HUES48 (cell line): ENCODE measurements at regions not wholly inside any gene's neighbourhood (a gene's known extent, or its start where the extent isn't known, plus 50 kb on each side); places are given as distances from the start of the nearest gene placed in this dataset.

Experiments used
- H3K27ac ChIP-seq: one replicate; pipeline ENCODE4 v1.7.0; 2013; ENCODE audit warnings: low read depth, low read length, inconsistent platforms
- H3K27me3 ChIP-seq: 2 replicates; pipeline ENCODE4 v1.6.1; 2013; ENCODE audit warnings: mild to moderate bottlenecking, low read length; ENCODE audit not compliant: control insufficient read depth, insufficient read depth
- H3K36me3 ChIP-seq: 2 replicates; pipeline ENCODE4 v1.6.1; 2013; ENCODE audit warnings: low read length; ENCODE audit not compliant: control insufficient read depth, insufficient read depth
- H3K4me1 ChIP-seq: 2 replicates; pipeline ENCODE4 v1.6.1; 2013; ENCODE audit warnings: mild to moderate bottlenecking, low read length; ENCODE audit not compliant: control insufficient read depth, insufficient read depth
- H3K4me3 ChIP-seq: 2 replicates; pipeline ENCODE4 v1.5.1; 2013; ENCODE audit warnings: mild to moderate bottlenecking, low read depth, low read length
- H3K9ac ChIP-seq: 2 replicates; pipeline ENCODE4 v1.6.1; 2013; ENCODE audit warnings: mild to moderate bottlenecking, low read depth, low read length, moderate library complexity
- H3K9me3 ChIP-seq: 2 replicates; pipeline ENCODE4 v1.6.1; 2013; ENCODE audit warnings: low read length; ENCODE audit not compliant: control insufficient read depth, insufficient read depth

- Histone ChIP-seq H3K27ac (no peak overlapping the region), H3K36me3 (no peaks in the 10 kb centered on the region)
These were observed 295.5 kb downstream of the CDH11 start for GRCh38 chr16:64826374-64826773.

DNA sequence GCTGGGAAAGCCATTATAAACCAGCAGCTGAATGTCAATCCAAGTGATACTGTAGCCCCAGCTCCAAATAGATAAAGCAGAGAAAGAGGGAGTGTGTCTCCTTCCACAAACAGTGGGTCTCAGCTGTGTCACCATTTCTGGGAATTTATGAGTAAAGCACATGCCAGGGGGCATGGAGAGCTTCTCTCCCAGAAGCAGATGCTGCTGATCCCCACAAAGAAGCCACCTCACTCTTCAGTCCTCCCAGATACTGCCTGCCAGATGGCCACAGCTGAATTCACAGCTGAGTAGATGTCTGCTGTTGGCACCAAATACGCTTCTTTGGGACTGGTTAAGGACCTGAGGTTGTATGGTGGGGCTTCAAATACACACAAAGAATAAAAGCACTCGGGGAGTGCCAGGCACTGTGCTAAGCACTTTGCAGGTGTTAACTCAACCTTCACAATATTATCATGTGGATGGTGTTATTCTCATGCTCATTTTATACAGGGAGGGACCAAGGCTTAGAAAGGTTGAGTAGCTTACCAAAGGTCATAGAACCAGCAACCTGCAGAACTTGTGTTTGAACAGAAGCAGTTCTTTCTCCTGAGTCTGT is 298.3 kb downstream of the CDH11 start:
- no peak overlapping the region for H3K9ac ChIP-seq

More at GRCh38 chr16:64826374-64826773, 295.5 kb downstream of the CDH11 start:
- Histone ChIP-seq H3K4me3 (no peak overlapping the region), H3K4me1 (peaks cover 12% of the 10 kb centered on the region; the same call in 1 of the 2 replicates), H3K9me3 (no peaks in the 10 kb centered on the region), H3K9ac (no peak overlapping the region), H3K27me3 (peaks cover 24% of the 10 kb centered on the region)

DNA sequence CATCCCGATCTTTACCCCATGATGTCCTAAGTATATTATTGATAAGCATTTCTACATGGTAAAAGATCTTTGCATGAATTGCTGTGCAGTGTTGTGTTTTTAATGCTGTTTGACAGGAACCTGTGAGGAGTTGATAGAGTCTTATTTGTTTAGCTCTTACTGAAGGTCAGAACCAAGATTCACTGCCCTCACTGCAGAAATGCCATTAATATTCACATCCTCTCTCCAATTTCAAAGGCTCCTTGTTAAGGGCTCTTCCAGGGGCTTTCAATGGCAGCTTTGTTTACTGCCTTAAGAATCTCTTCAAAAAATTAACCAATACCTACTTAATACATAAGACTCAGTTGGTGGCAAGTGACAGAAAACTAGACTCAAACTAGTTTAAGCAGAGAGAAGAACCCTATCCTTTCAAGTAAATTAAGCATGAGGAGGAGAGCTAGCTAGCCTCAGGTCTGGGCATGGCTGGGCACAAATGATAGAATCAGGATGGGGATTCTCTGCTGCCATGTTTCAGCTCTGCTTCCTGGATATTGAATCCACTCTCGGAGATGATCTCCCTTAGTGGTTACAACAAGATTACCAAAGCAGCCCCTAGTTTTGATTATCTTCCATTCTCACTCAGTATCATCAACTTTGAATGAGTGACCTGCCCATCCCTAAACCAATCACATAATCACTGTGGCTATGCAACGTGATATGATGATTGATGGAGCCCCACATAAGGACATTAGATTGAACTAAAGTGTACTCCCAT is 311.8 kb downstream of the CDH11 start:
- no peak overlapping the region for H3K27ac ChIP-seq
- no peak overlapping the region for H3K4me3 ChIP-seq
- H3K4me1 ChIP-seq: no peaks in the 10 kb centered on the region
- H3K27me3 ChIP-seq: no peaks in the 10 kb centered on the region
- no peaks in the 10 kb centered on the region for H3K9me3 ChIP-seq
- H3K9ac ChIP-seq: no peak overlapping the region
- no peaks in the 10 kb centered on the region for H3K36me3 ChIP-seq

More for the DNA sequence above, 298.3 kb downstream of the CDH11 start:
- Histone ChIP-seq H3K9me3 (no peaks in the 10 kb centered on the region), H3K4me1 (peaks cover 12% of the 10 kb centered on the region; the same call in 1 of the 2 replicates), H3K36me3 (no peaks in the 10 kb centered on the region), H3K27me3 (peaks cover 24% of the 10 kb centered on the region), H3K4me3 (no peak overlapping the region), H3K27ac (no peak overlapping the region)

GRCh38 chr16:64808474-64808873 is 313.4 kb downstream of the CDH11 start:
- Histone ChIP-seq H3K4me3 (no peak overlapping the region), H3K4me1 (no peaks in the 10 kb centered on the region), H3K9me3 (no peaks in the 10 kb centered on the region), H3K27ac (no peak overlapping the region), H3K9ac (no peak overlapping the region), H3K36me3 (no peaks in the 10 kb centered on the region), H3K27me3 (no peaks in the 10 kb centered on the region)

- no peaks in the 10 kb centered on the region for H3K36me3 ChIP-seq
- H3K9me3 ChIP-seq: no peaks in the 10 kb centered on the region
- no peak overlapping the region for H3K27ac ChIP-seq
- no peaks in the 10 kb centered on the region for H3K4me1 ChIP-seq
- no peaks in the 10 kb centered on the region for H3K27me3 ChIP-seq
- H3K4me3 ChIP-seq: no peak overlapping the region
- H3K9ac ChIP-seq: no peak overlapping the region
These were observed 330.1 kb downstream of the CDH11 start for GRCh38 chr16:64791756-64792155.

DNA sequence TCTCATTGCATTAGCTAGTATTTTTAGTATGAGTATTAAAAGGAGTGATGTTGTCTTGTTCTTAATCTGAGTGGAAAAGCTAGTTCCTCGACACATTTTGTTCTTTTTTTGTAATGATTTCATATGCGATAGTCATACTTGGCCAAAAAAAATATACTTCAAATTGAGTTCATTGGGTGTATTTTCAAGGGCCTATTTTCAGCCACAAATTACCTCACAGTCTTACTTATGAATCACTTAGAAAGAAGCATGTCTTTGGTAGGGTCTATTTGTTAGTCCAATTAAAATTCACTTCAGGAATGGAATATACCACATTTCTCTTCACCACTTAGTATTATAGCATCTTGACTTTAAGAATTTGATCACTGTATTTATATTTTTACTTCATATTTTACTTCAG is 337.2 kb downstream of the CDH11 start:
- Histone ChIP-seq H3K9ac (no peak overlapping the region), H3K27me3 (no peaks in the 10 kb centered on the region), H3K27ac (no peak overlapping the region), H3K36me3 (no peaks in the 10 kb centered on the region), H3K4me1 (no peaks in the 10 kb centered on the region), H3K9me3 (no peaks in the 10 kb centered on the region), H3K4me3 (no peak overlapping the region)

- H3K27ac ChIP-seq: no peak overlapping the region
- H3K4me3 ChIP-seq: no peak overlapping the region
- H3K9ac ChIP-seq: no peak overlapping the region
These were observed 339.4 kb downstream of the CDH11 start for GRCh38 chr16:64782484-64782883.

GRCh38 chr16:64780445-64780844 is 341.4 kb downstream of the CDH11 start:
- no peak overlapping the region for H3K9ac ChIP-seq
- no peaks in the 10 kb centered on the region for H3K9me3 ChIP-seq
- H3K27me3 ChIP-seq: no peaks in the 10 kb centered on the region
- no peaks in the 10 kb centered on the region for H3K36me3 ChIP-seq
- no peak overlapping the region for H3K4me3 ChIP-seq
- no peaks in the 10 kb centered on the region for H3K4me1 ChIP-seq
- no peak overlapping the region for H3K27ac ChIP-seq

More at GRCh38 chr16:64782484-64782883, 339.4 kb downstream of the CDH11 start:
- Histone ChIP-seq H3K4me1 (no peaks in the 10 kb centered on the region), H3K36me3 (no peaks in the 10 kb centered on the region), H3K27me3 (no peaks in the 10 kb centered on the region), H3K9me3 (no peaks in the 10 kb centered on the region)

- Histone ChIP-seq H3K36me3 (no peaks in the 10 kb centered on the region), H3K27ac (no peak overlapping the region), H3K4me3 (no peak overlapping the region), H3K27me3 (no peaks in the 10 kb centered on the region), H3K4me1 (no peaks in the 10 kb centered on the region), H3K9ac (no peak overlapping the region), H3K9me3 (no peaks in the 10 kb centered on the region)
These were observed 343.1 kb downstream of the CDH11 start for GRCh38 chr16:64778777-64779176.

DNA sequence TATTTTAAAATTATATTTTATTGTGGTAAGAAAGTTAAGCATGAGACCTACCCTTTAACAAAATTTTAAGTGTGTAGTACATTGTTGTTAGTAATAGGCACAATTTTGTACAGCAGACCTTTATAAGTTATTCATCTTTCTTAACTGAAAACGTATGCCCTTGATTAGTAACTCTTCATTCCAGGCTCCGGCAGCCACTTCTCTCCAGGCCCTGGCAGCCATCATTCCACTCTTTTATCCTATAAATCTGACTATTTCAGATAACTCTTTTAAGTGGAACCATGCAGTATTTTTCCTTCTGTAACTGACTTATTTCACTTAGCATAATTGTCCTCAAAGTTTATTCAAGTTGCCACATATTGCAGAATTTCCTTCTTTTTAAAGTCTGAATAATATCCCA is 348.2 kb downstream of the CDH11 start:
- no peak overlapping the region for H3K9ac ChIP-seq
- H3K36me3 ChIP-seq: no peaks in the 10 kb centered on the region
- no peaks in the 10 kb centered on the region for H3K27me3 ChIP-seq
- no peak overlapping the region for H3K4me3 ChIP-seq
- H3K27ac ChIP-seq: no peak overlapping the region
- no peaks in the 10 kb centered on the region for H3K9me3 ChIP-seq
- no peaks in the 10 kb centered on the region for H3K4me1 ChIP-seq

DNA sequence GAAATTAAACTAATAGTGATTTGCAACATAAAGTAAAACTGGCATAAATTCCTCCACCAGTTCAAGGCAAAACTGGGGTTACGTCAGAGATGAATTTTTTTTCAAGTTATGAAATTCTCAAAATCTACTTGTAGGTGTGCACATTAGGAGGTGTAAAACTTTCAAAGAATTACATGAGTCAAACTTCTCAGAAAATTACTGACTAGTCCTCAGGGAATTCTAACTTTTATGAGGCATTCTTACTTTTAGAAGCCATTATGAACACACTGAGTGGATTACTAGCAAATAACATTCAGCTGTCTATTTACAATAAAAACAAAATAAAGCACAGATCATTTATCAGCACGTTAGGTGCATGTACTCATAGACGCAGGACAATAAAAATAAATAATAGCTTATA is 348.7 kb downstream of the CDH11 start:
- Histone ChIP-seq H3K4me3 (no peak overlapping the region), H3K27ac (no peak overlapping the region), H3K36me3 (no peaks in the 10 kb centered on the region), H3K9me3 (no peaks in the 10 kb centered on the region), H3K9ac (no peak overlapping the region), H3K4me1 (no peaks in the 10 kb centered on the region), H3K27me3 (no peaks in the 10 kb centered on the region)
